ENCODE measurements at regions not wholly inside any gene's neighbourhood (a gene's known extent, or its start where the extent isn't known, plus 50 kb on each side); places are given as distances from the start of the nearest gene placed in this dataset.

DNA sequence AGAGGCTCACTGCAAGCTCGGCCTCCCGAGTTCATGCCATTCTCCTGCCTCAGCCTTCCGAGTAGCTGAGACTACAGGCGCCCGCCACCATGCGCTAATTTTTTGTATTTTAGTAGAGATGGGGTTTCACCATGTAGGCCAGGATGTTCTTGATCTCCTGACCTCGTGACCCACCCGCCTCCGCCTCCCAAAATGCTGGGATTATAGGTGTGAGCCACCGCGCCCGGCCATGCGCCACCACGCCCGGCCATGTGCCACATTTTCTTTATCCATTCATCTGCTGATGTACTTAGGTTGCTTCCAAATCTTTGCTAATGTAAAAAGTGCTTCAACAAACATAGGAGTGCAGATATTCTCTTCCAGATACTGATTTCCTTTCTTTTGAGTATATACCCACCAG, 408.6 kb downstream of the CAAP1 start:
- DNase-seq = no peak
- TF ChIP-seq, protein P1, sequence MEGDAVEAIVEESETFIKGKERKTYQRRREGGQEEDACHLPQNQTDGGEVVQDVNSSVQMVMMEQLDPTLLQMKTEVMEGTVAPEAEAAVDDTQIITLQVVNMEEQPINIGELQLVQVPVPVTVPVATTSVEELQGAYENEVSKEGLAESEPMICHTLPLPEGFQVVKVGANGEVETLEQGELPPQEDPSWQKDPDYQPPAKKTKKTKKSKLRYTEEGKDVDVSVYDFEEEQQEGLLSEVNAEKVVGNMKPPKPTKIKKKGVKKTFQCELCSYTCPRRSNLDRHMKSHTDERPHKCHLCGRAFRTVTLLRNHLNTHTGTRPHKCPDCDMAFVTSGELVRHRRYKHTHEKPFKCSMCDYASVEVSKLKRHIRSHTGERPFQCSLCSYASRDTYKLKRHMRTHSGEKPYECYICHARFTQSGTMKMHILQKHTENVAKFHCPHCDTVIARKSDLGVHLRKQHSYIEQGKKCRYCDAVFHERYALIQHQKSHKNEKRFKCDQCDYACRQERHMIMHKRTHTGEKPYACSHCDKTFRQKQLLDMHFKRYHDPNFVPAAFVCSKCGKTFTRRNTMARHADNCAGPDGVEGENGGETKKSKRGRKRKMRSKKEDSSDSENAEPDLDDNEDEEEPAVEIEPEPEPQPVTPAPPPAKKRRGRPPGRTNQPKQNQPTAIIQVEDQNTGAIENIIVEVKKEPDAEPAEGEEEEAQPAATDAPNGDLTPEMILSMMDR (IDR thresholded peaks at IDR 0.05; ENCODE audit: borderline replicate concordance) = no peak
- Histone ChIP-seq H3K27ac (replicated peaks) (no peak overlapping the region), H3K27me3 (ENCODE audit: low read depth) (no peaks in the 10 kb centered on the region), H3K4me3 (no peak overlapping the region), H3K36me3 (no peaks in the 10 kb centered on the region), H3K9me3 (replicated peaks) (peaks cover 22% of the 10 kb centered on the region), H3K4me1 (no peaks in the 10 kb centered on the region)
- intact Hi-C loops (cut with micrococcal nuclease) = no loop called here

DNA sequence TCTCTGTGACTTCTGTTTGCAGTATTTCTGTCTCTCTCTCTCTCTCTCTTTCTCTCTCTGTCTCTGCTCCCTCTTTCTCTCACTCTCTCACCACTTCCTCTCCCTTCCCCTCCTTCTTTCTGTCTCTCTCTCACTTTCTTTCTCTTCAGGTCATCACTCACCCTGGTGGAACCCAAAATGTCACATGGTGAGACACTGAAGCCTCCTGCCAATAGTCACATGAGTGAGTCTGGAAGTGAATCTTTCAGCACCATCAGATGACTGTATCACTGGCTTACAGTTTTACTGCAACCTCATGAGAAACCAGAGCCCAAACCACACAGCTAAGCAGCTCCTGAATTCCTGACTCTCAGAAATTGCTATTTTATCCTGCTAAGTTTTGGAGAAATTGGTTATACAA, 414.6 kb downstream of the CAAP1 start:
- no peak overlapping the region for H3K27ac ChIP-seq (replicated peaks)
- peaks cover 16% of the 10 kb centered on the region for H3K9me3 ChIP-seq (replicated peaks)
- no peak overlapping the region for H3K4me3 ChIP-seq
- no peaks in the 10 kb centered on the region for H3K4me1 ChIP-seq
- H3K36me3 ChIP-seq = no peaks in the 10 kb centered on the region
- intact Hi-C loops (cut with micrococcal nuclease) = no loop called here
- TF ChIP-seq, protein P1 (IDR thresholded peaks at IDR 0.05; ENCODE audit: borderline replicate concordance) = no peak
- no peak for DNase-seq
- H3K27me3 ChIP-seq (ENCODE audit: low read depth) = no peaks in the 10 kb centered on the region

DNA sequence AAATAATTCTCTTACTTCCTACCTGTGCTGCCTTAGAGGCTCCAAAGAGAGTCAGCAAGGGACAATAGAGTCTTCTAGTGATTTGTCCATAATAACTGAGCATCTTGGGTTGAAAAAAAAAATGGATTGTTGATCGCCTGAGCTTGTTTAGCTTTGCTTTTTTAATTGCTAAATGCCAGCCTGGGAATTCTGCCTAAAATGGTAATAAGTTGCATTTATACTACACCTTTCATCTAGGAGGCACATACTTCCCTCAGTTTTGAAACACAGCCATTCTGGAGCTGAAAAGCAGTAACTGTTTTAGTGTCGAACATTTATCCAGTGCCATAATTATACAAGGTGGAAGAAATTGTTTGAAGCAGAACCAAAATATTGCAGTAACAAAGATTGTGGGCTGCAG, 421.3 kb downstream of the CAAP1 start:
- H3K4me3 ChIP-seq = no peak overlapping the region
- H3K4me1 ChIP-seq = no peaks in the 10 kb centered on the region
- peaks cover 19% of the 10 kb centered on the region for H3K9me3 ChIP-seq (replicated peaks)
- H3K36me3 ChIP-seq = no peaks in the 10 kb centered on the region
- intact Hi-C loops (cut with micrococcal nuclease) = no loop called here
- H3K27me3 ChIP-seq (ENCODE audit: low read depth) = no peaks in the 10 kb centered on the region
- H3K27ac ChIP-seq (replicated peaks) = no peak overlapping the region
- DNase-seq = no peak
- TF ChIP-seq, protein P1 (IDR thresholded peaks at IDR 0.05; ENCODE audit: borderline replicate concordance) = no peak

DNA sequence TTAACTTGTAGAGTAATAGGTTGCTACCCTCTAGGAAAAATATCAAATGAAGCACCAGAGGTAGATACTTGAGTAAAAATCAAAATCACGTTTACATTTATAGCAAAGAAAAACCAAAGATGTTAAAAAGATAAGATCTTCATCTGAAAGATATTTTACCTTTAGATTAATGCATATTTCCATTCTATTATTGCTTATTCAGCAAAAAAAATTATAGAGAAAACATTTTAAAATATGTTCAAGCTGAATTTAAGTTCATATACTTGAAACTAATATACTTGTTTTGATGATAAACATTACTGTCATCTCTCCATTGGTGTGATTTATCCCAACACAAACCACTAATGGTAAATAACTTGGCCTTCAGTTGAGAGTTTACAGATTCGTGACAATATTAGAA, 422.3 kb downstream of the CAAP1 start:
- Histone ChIP-seq H3K9me3 (replicated peaks) (peaks cover 21% of the 10 kb centered on the region), H3K36me3 (no peaks in the 10 kb centered on the region), H3K27ac (replicated peaks) (no peak overlapping the region), H3K27me3 (ENCODE audit: low read depth) (no peaks in the 10 kb centered on the region), H3K4me3 (no peak overlapping the region), H3K4me1 (no peaks in the 10 kb centered on the region)
- TF ChIP-seq, protein P1 (IDR thresholded peaks at IDR 0.05; ENCODE audit: borderline replicate concordance) = no peak
- intact Hi-C loops (cut with micrococcal nuclease) = no loop called here
- no peak for DNase-seq

DNA sequence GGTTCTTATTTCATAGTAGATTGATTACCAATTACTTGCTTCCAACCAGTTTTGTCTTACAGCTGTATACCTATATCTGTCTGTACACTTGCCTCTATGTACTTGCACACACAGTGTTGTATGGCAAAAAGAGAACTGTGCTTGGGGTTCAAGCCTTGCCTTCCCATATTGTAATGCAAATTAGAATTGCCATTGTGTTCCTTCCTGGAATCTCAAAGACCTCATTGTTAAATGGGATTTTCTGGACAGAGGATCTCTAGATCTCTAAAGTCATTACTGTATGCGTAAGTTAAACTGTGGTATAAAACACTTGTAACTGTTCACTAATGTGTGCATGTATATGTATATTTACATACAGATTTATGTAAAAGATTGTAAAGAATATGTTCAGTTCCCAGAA, 428.8 kb downstream of the CAAP1 start:
- Histone ChIP-seq H3K4me1 (no peaks in the 10 kb centered on the region), H3K27ac (replicated peaks) (no peak overlapping the region), H3K27me3 (ENCODE audit: low read depth) (no peaks in the 10 kb centered on the region), H3K9me3 (replicated peaks) (peaks cover 4% of the 10 kb centered on the region), H3K36me3 (no peaks in the 10 kb centered on the region), H3K4me3 (no peak overlapping the region)
- intact Hi-C loops (cut with micrococcal nuclease) = no loop called here
- no peak for DNase-seq
- TF ChIP-seq, protein P1 (IDR thresholded peaks at IDR 0.05; ENCODE audit: borderline replicate concordance) = no peak

DNA sequence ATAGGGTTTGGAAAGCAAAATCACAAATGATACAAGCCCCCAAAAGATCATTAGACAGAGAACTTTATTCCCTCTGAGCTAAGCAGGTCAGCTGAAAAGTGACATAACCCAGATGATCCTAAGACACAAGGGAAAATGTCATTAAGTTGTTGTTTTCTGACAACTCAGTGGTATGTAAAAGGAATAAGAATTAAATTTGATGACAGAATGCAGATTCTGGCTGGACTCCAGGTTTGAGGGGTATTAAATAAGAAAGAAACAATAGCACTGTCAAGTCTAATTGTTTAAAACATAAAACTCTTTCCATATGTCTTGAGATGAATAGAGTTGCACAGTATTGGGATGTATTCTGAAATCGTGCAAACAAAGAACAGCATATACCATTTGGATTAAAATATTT, 429.9 kb downstream of the CAAP1 start:
- no peak for DNase-seq
- Histone ChIP-seq H3K4me1 (no peaks in the 10 kb centered on the region), H3K36me3 (no peaks in the 10 kb centered on the region), H3K9me3 (replicated peaks) (peaks cover 4% of the 10 kb centered on the region), H3K27me3 (ENCODE audit: low read depth) (no peaks in the 10 kb centered on the region), H3K27ac (replicated peaks) (no peak overlapping the region), H3K4me3 (no peak overlapping the region)
- TF ChIP-seq, protein P1 (IDR thresholded peaks at IDR 0.05; ENCODE audit: borderline replicate concordance) = no peak
- intact Hi-C loops (cut with micrococcal nuclease) = no loop called here
